A673 (cell line): ENCODE measurements at regions not wholly inside any gene's neighbourhood (a gene's known extent, or its start where the extent isn't known, plus 50 kb on each side); places are given as distances from the start of the nearest gene placed in this dataset.

ENCODE experiments used
- CTCF ChIP-seq: fragments of 300-800, 200-600 bp; sonication (generic); conservative IDR thresholded peaks from 2 replicates; pipeline ENCODE4 v1.5.1; 2017; ENCODE audit warnings: low read depth, mild to moderate bottlenecking, antibody characterized with exemption, low read length, moderate library complexity, mixed read lengths
- EZH2 ChIP-seq: fragments of 200-600 bp; sonication (generic); IDR thresholded peaks from 2 replicates; pipeline ENCODE4 v1.6.1; 2017; ENCODE audit warnings: borderline replicate concordance, low read depth, mild to moderate bottlenecking, mixed read lengths, antibody characterized with exemption, low read length; ENCODE audit not compliant: poor library complexity, severe bottlenecking

- TF ChIP-seq CTCF (no peak), EZH2 (no peak)
These were observed 228.5 kb upstream of the NEBL start for GRCh38 chr10:21125471-21126228.
